Urothelium cell line (cell line): ENCODE measurements at regions not wholly inside any gene's neighbourhood (a gene's known extent, or its start where the extent isn't known, plus 50 kb on each side); places are given as distances from the start of the nearest gene placed in this dataset.
"Not testable (repeated sequence)": the region's sequence is repeated elsewhere in the genome, so short reads cannot be mapped to it uniquely, and the experiment has no call there.

Experiments used
- DNase-seq: peaks from one replicate; pipeline ENCODE4 v3.0.0; 2011; ENCODE audit warnings: low spot score, mixed read lengths
- FAIRE-seq: peaks from 2 replicates; lab custom pipeline; 2011; peaks lifted over from hg19 to GRCh38; lab: Jason Lieb, UNC

DNA sequence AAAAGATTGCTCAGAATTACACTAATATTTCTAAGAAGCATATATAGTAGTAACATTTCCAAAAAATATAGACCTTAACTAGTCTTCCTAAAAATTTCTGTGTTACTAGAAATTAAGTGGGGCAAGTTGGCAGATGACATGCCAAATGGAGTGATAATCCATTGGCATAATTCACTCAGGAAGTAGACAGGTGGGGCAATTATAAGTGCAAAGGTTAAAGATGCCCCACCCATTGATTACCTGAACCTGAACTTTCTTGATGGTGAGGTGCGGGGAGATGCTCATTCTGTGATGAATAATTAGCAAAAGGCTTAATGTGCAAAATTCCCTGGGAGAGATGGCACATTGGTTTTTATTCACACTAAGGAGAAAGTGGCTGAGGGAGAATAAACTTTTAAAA is 145.8 kb upstream of the RASGEF1B start:
- no peak for FAIRE-seq

DNA sequence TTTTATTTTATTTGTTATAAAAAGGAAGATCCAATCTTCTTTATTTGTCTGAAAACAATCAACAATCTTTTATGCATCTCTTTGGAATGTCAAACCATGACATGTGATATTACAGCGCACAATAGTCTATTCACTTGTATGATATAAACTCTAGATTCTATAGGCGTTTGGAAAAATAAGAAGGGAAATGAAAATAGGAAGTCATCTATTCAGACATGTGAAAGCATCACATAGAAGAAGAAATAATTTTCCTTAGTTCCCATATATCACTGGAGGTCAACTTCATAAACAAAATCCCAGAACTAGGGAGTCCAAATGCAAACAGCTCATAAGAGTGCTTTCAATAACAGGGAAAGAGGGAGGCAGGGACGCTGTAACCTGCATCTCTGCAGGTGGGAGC is 139.5 kb upstream of the RASGEF1B start:
- FAIRE-seq (no peak), DNase-seq (no peak)

More for the DNA sequence above, 145.8 kb upstream of the RASGEF1B start:
- DNase-seq = no peak

DNA sequence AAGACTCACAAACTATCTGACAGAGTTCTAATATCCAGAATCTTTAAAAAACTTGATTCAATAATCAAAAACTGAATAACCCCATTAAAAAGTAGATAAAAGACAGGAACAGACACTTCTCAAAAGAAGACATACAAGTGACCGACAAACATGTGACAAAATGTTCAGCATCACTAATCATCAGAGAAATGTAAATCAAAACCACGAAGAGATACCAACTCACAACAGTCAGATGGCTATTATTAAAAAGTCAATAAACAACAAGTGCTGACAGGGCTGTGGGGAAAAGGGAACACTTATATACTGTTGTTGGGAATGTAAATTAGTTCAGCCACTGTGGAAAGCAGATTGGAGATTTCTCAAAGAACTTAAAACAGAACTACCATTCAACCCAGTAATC is 138.1 kb upstream of the RASGEF1B start:
- DNase-seq = no peak
- FAIRE-seq = no peak

DNA sequence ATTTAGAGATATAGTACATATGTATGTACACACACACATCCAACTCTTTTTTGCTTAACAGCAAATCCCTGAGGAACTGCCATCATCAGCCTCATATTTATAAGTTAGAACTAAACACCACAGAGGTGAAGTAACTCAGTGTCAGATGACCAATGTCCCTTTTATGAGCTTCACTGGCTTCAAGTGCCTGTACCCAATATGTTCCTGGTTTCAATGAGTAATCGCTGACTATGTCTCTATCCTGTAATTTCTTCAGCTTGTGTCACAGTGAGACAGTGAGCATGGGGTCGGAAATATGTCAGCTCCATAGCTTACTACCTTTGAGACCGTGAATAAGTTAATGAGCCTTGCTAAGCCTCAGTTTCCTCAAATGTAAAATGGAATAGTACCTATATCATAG is 136.2 kb upstream of the RASGEF1B start:
- DNase-seq = no peak
- FAIRE-seq = peak; percentile 62

DNA sequence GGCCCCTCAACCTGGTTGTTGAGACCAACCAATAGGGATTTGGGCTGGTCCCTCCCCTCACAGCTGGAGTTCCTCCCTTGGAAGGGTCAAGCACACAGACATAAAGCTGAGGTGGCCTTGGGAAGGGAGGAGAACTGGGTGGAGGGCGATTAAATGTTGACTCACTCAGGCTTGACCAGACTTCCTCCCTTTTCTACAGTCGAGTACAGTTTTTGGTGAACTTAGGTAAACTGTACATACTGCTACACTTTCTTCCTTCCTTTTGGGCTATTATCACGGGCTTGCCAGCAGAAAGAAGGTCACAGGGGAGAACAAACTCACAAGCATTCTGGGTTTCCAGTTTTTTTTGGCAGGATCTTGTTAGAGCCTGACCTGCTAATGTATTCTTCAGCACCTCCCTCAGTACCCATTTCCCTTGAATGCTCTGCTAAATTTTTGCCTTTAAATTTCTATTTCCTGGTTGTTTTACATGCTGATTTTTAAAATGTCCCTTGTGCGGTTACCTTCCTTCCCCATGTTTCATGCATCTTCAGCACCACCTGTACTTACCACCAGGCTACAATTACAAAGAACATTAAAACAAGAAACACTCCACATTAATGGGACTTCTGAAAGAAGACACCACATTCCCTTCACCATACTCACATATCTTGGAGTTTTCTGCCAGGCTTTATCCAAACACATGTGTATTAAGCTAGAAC is 135.2 kb upstream of the RASGEF1B start:
- no peak for DNase-seq
- FAIRE-seq = no peak

DNA sequence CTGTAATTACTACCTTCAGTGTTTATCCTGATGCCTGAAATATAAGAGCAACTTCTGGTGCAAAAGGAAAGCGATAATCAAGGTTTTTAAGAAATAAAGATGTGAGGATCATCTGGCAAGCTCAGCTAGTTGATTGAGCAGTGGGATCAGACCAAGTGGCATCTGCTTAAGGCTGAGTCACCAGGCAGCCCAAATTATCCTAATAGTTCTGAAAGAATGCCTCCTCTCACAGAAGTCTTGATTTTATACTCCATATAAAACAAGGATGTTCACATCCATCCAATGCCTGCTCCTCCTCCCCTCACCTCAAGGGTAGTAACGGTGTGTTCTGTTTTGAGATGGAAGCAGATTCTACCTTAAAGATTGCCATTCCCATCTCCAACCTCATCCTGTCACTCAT is 134.5 kb upstream of the RASGEF1B start:
- DNase-seq = no peak
- FAIRE-seq = no peak

DNA sequence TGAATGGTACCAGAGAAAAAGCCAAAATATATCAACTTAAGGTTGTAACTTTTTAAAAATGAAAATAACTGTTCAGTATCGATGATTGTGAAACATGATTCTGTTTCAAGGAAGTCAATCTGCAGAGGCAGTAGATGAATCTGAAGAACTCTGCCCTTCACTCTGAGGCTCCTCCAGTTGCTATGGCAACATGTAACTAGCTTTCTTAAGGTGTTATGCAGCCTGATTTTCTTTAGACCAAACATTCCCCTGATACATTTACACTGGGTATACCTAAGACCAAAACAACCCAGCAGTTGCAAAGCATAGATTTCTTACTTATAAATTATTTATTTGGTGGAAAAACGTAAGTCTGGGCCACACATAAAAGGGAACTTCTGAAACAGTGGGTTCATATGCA is 133.6 kb upstream of the RASGEF1B start:
- FAIRE-seq = no peak
- no peak for DNase-seq

DNA sequence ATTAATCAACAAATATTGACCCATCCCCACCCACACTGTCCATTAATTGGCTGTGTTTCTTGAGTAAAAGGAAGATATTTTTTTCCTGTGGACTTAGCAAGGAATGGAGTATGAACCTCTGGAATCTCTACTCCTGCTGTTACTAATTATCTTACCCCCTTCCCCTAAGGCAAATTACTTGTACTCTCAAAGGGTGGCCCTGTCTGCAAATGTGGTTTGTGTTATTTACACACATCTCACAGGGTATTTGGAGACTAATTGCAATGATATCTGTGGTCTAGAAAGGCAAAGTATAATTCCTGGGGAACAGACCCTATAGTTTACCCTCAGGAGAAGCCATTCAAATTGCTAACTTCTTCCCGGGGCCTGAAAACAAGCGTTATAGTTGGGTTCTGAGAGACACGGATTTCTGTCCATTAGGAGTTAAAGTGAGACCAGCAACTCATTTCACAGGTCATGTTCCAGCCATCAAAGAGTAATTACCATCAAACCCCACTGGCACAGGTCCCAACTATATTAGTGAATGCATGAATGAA is 133.0 kb upstream of the RASGEF1B start:
- FAIRE-seq = no peak
- no peak for DNase-seq

DNA sequence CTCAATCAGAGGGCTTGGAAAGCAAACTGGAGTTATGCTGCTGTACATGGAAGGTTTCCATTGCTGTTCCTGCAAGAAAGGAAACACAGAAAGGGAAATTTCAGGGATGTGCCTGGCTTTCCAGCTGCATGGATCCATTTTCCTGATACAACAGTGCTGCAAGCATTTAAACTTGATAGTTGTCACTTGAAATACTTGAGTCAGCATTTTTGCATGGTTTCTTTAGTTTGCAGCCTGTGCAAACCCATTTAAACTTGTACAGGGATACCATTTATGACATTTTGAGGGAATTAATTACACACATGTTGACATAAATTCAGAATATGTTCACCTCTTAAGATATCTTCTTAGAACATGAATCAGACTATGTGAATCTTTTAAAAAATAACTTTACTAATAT is 131.1 kb upstream of the RASGEF1B start:
- no peak for DNase-seq
- FAIRE-seq = no peak

DNA sequence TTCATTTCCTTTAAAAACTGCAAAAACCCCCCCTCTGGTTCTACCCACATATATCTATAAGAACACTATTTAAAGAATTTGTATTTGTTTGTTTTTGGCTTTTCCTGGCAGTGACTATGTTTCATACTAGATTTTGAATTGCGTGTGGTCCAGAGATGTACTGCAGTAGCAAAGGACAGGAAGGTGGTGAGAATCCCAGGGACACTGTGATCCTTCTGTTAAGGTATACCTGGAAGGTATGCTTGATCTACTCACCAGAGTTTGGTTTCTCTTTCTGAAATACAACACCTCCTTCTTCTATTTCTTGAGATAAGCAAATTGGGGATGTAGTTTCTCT is 129.6 kb upstream of the RASGEF1B start:
- DNase-seq (no peak), FAIRE-seq (no peak)

DNA sequence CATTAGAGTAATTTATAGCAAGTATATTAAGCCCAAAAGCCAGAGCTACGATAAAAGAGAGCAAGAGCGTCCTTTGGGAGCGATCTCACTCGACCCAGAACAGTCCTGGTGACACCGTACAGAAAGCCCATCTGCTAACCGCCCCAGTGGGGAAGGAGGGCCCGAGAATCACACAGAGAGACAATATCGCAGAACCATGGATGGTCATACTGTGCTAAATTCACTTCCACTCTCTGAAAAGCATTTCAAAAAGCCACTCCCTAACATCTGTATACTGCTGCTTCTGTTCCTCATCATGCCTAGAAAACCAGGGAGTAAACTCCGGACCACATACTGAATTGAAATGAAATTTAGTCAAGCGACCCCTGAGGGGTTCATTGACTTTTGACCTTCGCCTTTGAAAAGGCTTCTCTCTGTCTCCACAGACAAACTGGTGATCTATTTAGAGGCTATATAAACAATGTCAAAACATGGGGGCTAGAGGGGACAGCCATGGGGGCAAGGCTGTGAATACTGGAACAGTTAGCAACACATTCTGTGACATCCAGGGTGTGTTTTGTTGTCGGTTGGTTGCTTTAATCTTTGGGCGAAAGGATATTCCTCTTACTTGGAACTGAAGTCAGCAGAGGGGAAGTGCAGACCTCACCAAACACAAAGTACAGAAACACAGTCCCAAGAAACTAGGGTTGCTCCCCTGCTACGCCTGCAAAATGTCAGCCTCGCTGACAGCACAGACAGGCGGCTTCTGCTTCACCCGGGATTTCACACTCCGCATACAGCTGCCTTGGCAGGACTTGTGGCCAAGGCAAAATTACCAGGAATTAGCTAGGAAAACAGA is 129.0 kb upstream of the RASGEF1B start:
- DNase-seq (no peak), FAIRE-seq (no peak)

DNA sequence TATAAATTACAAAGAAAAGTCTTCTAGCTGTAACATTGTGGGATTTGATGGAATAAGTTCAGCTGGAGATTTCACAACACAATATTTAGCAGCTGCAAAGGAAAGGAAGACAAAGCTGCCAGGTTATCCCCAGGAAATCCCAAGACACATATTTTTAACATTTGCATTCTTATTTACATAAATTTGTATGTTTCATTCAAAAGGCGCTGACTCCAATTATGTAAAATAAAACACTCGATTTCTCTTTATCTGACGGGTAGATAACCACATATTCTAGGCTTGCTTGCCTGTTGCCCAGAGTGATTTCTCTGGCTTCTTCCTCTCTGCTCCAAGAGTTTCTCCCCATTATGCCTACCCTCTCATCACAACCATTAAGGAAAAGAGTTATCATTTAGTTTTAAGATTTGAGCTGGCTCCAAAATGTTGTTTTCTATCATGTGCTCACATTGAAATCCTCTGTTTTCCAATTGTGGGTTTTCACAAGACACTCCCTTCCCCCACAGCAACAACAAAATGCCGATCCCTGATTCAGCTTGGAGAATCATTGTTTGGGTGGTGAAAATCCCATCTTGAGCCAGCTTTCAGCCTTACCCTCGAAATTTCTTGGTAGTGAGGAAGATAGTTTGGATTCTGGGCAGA is 128.2 kb upstream of the RASGEF1B start:
- DNase-seq = no peak
- FAIRE-seq = no peak

DNA sequence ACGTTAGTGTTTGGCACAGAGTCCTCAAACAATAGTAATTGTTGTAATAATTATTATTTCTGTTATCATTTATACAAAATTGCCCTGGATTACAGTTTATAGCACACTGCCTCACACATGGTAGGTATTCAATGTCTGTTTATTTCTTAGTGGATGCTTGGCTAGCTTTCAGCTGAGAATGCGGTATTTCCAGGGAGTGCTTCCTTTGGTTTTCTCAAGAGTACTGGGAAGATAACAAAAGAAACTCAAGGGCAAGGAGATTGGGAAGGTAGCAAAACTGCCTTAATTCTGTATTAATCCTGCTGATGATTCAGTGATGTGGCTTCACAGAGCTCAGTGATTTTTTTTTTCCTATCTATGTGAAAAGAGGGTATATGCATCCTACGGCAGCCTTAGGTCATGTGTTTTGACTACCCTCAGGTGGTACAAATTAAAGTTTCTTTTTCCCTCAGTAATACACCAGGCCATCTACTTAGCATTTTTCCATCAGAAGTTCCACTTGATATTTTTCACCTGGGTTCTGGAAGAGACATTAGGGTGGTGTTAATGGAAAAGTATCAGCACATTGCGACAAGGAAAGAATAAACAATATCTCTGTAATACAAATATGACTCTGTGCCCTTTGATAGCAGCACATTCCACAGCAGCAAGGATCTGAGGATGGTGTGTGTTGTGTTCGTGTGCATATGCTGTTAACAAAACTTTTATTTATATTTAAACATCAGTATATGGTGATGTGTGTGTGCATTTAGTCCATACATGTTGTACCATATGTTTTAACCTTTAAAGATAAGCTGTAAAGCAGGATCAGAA is 124.3 kb upstream of the RASGEF1B start:
- FAIRE-seq = no peak
- no peak for DNase-seq

DNA sequence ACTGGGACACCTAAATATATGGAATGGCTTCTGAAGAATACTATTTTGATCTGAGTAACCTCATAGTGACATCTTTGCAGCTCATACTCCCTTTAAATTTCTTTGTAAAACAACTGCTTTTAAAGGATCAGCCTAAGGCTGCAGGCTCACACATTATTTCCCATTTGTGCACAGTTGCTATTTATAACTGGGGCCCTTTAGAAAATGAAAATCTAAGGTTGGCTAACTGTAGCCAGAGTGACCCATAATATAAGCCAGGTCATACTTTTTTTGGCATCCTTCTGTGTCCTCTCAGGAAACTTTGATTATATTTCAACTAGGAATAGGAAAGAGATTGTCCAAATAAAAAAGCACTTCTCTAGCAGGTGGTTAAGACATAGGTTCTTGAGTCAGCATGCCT is 123.6 kb upstream of the RASGEF1B start:
- no peak for FAIRE-seq
- DNase-seq = no peak

DNA sequence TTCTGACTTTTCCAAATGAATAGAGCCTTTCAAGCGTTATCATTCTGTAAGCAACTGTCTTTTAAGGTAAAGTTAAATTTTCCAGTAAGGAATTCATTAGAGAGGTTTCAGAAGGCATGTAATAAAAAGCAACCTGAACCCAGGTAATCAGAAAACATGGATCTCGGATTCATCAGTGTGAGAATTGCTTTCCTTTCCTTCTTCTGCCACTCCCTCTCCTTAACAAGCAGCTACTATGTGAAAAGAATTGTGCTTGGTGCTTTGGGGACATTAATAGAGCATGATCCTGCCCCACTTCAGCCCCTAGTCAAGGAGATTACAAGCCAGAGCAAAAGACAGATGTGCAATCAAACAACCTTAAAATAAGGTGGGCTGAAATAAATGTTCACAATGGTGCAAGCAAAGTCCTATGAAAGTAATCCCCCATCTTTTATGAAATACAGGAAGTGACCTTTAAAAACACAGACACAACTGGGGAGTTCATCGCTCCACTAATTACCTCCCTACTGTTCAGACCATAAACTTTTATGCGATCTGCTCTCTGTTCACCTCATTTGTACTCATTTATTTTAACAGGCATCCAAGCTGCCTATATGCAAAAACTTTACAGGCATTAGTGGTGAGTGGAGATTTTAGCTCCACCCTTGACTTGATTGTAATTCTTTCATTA is 122.9 kb upstream of the RASGEF1B start:
- no peak for FAIRE-seq
- DNase-seq = no peak

DNA sequence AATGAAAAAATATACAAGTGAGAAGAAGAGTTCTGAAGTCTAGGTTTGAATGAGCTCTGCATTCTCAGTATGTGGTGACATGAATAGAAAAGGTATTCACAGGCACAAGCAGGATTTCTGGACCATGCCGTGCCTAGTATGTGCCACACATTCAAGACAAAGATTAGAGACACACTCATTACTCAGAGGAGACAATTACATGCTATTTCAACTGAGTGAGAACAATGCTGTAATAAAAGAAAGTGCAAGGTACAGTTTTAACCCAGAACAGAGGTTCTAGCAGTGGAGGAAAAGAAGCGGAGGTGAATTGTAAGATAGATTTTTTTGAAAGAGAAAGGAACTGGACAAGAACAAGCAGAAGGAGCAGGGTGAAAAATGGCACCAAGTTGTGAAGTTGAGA is 121.0 kb upstream of the RASGEF1B start:
- DNase-seq (no peak), FAIRE-seq (no peak)

DNA sequence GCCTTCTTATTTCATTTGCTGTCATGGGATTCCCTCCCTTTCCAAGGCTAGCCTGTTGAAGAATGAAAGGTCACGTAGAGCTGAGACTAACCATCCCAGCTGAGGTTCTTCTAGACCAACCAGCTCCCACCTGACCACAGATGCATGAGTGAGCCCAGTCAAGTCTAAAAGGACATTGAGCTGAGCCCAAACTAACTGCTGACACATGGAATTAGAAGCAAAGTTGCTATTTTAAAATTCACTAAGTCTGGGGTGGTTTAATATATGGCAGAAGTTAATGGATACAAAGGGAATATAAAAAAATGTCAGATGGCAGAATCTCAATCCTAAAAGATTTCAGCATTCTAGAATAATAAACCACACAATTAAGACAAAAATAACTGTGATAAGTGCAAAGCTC is 118.9 kb upstream of the RASGEF1B start:
- FAIRE-seq (no peak), DNase-seq (no peak)

DNA sequence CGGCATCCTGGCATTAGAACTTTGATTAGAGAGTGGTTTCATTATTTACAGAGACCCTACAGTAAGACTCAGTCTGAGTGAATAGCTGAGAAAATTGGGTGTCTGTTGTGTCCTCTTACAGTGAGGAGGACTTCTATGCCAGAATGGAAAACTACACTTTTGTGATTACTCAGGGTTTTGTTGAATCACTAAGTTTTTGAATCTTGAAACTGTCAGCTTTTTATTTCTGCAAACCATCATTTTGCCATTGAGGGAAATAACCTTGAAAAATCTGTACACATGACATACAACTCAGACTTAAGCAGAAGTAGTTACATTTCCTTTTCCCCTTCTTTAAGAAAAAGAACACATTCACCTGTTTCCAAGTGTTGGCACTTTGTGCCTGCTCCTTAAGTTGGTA is 117.6 kb upstream of the RASGEF1B start:
- no peak for FAIRE-seq
- no peak for DNase-seq

DNA sequence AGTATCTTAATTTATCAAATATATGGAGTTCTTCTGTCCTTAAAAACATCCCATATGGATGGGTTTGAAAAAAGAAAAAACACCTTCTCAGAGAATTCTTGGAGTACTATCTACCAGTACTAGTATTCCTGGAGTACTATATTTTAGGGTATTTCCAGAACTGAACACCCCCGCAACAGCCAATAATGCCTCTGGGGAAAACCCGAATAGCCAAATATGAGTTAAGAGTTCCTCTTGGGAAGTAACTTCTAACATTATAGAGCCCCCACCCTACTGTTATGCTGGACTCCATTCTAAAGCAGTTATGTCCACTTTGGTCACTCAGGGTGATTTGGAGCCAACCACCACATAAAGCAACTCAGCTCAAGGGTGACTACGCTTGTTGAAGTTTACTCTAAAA is 115.0 kb upstream of the RASGEF1B start:
- FAIRE-seq (no peak), DNase-seq (no peak)

DNA sequence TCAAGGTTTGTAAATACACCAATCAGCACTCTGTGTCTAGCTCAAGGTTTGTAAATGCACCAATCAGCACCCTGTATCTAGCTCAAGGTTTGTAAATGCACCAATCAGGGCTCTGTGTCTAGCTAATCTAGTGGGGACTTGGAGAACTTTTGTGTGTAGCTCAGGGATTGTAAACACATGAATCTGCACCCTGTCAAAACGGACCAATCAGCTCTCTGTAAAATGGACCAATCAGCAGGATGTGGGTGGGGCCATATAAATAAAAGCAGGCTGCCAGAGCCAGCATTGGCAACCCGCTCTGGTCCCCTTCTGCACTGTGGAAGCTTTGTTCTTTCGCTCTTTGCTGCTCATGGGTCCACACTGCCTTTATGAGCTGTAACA is 109.3 kb upstream of the RASGEF1B start:
- not testable (repeated sequence) for FAIRE-seq, DNase-seq
